ENCODE measurements at regions not wholly inside any gene's neighbourhood (a gene's known extent, or its start where the extent isn't known, plus 50 kb on each side); places are given as distances from the start of the nearest gene placed in this dataset.

- Histone ChIP-seq H3K27ac (no peak overlapping the region), H3K4me3 (no peak overlapping the region), H3K36me3 (replicated peaks in 1 of 2; ENCODE audit: insufficient read depth in 1 of 2, low read depth in 2 of 2) (no peaks in the 10 kb centered on the region), H3K4me1 (no peaks in the 10 kb centered on the region), H3K9me3 (no peaks in the 10 kb centered on the region), H3K27me3 (no peaks in the 10 kb centered on the region)
- ATAC-seq (no peak), DNase-seq (no peak)
- intact Hi-C loops (cut with DNase I): no loop called here
- TF ChIP-seq CTCF (IDR thresholded peaks at IDR 0.05): no peak
- no peak for TF ChIP-seq POLR2A (IDR thresholded peaks at IDR 0.05)
- WGBS, 2 donors: 66 to 71% methylated on average over 2 of the region's 2 CpGs
These were observed 1498.7 kb upstream of the CADM2 start for GRCh38 chr3:83460052-83460451.

DNA sequence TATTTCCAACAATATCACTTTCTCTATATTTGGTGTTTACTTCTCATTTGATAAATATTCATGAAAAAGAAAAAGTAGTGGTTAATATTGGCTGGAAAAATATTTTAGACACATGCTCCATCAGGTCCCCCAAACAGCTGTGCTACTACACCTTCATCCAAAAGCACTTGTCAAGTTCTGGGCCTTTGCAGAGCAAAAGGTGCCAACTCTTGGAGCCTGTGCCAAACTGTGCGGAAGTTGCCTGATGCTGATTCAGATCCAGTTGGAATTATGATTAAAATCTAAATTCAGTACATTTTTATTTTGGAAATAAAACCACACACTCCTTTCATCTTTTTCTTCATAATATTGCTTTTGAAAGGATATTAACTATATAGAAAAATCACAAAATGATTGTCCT lies 1497.4 kb upstream of the CADM2 start:
- H3K27me3 ChIP-seq: no peaks in the 10 kb centered on the region
- no peaks in the 10 kb centered on the region for H3K4me1 ChIP-seq
- TF ChIP-seq CTCF (IDR thresholded peaks at IDR 0.05): no peak
- no peak overlapping the region for H3K27ac ChIP-seq
- no peaks in the 10 kb centered on the region for H3K9me3 ChIP-seq
- WGBS, 2 donors: 77 to 81% methylated on average over 1 of the region's 1 CpG
- no peak for ATAC-seq
- no peaks in the 10 kb centered on the region for H3K36me3 ChIP-seq (replicated peaks in 1 of 2; ENCODE audit: insufficient read depth in 1 of 2, low read depth in 2 of 2)
- H3K4me3 ChIP-seq: no peak overlapping the region
- intact Hi-C loops (cut with DNase I): no loop called here
- no peak for DNase-seq

- intact Hi-C loops (cut with DNase I): no loop called here
- no peaks in the 10 kb centered on the region for H3K27me3 ChIP-seq
- no peak overlapping the region for H3K27ac ChIP-seq
- no peaks in the 10 kb centered on the region for H3K9me3 ChIP-seq
- 86 to 89% methylated on average over 13 of the region's 13 CpGs for WGBS, 2 donors
- no peaks in the 10 kb centered on the region for H3K36me3 ChIP-seq (replicated peaks in 1 of 2; ENCODE audit: insufficient read depth in 1 of 2, low read depth in 2 of 2)
- no peak for DNase-seq
- H3K4me3 ChIP-seq: no peak overlapping the region
- ATAC-seq: no peak
- TF ChIP-seq POLR2A (IDR thresholded peaks at IDR 0.05) (no peak), CTCF (IDR thresholded peaks at IDR 0.05) (no peak)
- H3K4me1 ChIP-seq: no peaks in the 10 kb centered on the region
These were observed 1481.2 kb upstream of the CADM2 start for GRCh38 chr3:83477563-83477962.

- H3K9me3 ChIP-seq: no peaks in the 10 kb centered on the region
- no peak overlapping the region for H3K4me3 ChIP-seq
- intact Hi-C loops (cut with DNase I): no loop called here
- no peaks in the 10 kb centered on the region for H3K27me3 ChIP-seq
- no peaks in the 10 kb centered on the region for H3K36me3 ChIP-seq (replicated peaks in 1 of 2; ENCODE audit: insufficient read depth in 1 of 2, low read depth in 2 of 2)
- ATAC-seq (no peak), DNase-seq (no peak)
- no peaks in the 10 kb centered on the region for H3K4me1 ChIP-seq
- H3K27ac ChIP-seq: no peak overlapping the region
- 53% methylated on average over 4 of the region's 4 CpGs for WGBS, 2 donors
- TF ChIP-seq CTCF (IDR thresholded peaks at IDR 0.05) (no peak), POLR2A (IDR thresholded peaks at IDR 0.05) (no peak)
These were observed 1476.3 kb upstream of the CADM2 start for GRCh38 chr3:83482402-83483070.

DNA sequence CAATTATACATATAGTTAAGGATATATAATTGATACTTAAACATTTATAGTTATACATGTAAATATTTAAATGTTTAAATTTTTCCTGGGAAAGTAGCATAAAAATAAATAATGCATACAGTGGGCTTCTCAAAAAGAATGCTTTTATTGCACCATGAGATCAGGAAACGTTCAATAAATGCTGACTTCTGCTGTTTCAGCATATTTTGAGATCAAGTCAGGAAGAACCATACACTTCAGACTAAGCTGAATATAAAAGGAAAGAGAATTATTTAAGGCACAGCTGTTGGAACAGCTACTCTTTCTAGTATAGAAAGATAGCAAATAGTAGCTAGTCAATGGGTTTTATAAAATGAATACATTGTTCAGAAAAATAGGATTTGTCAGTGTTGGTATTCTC lies 1462.3 kb upstream of the CADM2 start:
- no peaks in the 10 kb centered on the region for H3K9me3 ChIP-seq
- intact Hi-C loops (cut with DNase I): no loop called here
- WGBS, 2 donors: 15 to 29% methylated on average over 1 of the region's 1 CpG
- H3K4me1 ChIP-seq: no peaks in the 10 kb centered on the region
- DNase-seq: no peak
- H3K27me3 ChIP-seq: no peaks in the 10 kb centered on the region
- no peak overlapping the region for H3K4me3 ChIP-seq
- TF ChIP-seq POLR2A (IDR thresholded peaks at IDR 0.05): no peak
- no peak for TF ChIP-seq CTCF (IDR thresholded peaks at IDR 0.05)
- ATAC-seq: no peak
- H3K36me3 ChIP-seq (replicated peaks in 1 of 2; ENCODE audit: insufficient read depth in 1 of 2, low read depth in 2 of 2): no peaks in the 10 kb centered on the region
- H3K27ac ChIP-seq: no peak overlapping the region

Data from body of pancreas (tissue), 4 donors.